ENCODE measurements at regions not wholly inside any gene's neighbourhood (a gene's known extent, or its start where the extent isn't known, plus 50 kb on each side); places are given as distances from the start of the nearest gene placed in this dataset.

DNA sequence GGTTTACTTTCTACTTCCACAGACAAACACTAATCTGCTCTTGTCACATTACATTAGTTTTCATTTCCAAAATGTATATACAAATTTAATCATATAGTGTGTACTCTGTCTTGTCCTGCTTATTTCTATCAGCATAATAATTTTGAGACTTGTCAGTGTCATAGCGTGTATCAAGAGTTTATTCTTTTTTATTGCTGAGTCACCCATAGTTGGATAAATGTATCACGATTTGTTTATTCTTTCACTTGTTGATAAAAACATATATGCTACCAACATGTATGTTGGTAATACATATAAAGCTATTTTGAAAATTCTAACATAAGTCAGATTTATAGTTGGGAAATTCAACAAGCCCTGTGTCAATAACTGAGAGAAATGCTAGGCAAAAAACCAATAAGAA lies 261.2 kb downstream of the TRAM1L1 start:
- Mint-ChIP-seq H3K4me3 (ENCODE audit: unreplicated experiment) (no peak overlapping the region), H3K36me3 (ENCODE audit: insufficient read depth, unreplicated experiment) (no peaks in the 10 kb centered on the region), H3K27ac (ENCODE audit: unreplicated experiment) (no peak overlapping the region), H3K9me3 (ENCODE audit: unreplicated experiment) (no peaks in the 10 kb centered on the region), H3K4me1 (ENCODE audit: low read depth, unreplicated experiment) (no peaks in the 10 kb centered on the region), H3K27me3 (ENCODE audit: insufficient read depth, unreplicated experiment) (peaks cover 8% of the 10 kb centered on the region)
- no peak overlapping the region for H3K4me3 ChIP-seq (ENCODE audit: low read depth, low read length)
- POLR2A ChIA-PET = no interaction called here
- H3K27me3 ChIP-seq (replicated peaks; ENCODE audit: control insufficient read depth, insufficient read depth, low read length) = no peaks in the 10 kb centered on the region
- intact Hi-C loops (cut with micrococcal nuclease; ENCODE audit: unreplicated experiment) = no loop called here
- H3K36me3 ChIP-seq (ENCODE audit: control insufficient read depth, insufficient read depth, low read length) = no peaks in the 10 kb centered on the region
- BruUV-seq (replicated peaks) = no TSS peak
- H3K4me1 ChIP-seq = no peaks in the 10 kb centered on the region
- no peak for DNase-seq
- no peaks in the 10 kb centered on the region for H3K9me3 ChIP-seq
- CTCF ChIA-PET = no interaction called here
- TF ChIP-seq, protein P1, sequence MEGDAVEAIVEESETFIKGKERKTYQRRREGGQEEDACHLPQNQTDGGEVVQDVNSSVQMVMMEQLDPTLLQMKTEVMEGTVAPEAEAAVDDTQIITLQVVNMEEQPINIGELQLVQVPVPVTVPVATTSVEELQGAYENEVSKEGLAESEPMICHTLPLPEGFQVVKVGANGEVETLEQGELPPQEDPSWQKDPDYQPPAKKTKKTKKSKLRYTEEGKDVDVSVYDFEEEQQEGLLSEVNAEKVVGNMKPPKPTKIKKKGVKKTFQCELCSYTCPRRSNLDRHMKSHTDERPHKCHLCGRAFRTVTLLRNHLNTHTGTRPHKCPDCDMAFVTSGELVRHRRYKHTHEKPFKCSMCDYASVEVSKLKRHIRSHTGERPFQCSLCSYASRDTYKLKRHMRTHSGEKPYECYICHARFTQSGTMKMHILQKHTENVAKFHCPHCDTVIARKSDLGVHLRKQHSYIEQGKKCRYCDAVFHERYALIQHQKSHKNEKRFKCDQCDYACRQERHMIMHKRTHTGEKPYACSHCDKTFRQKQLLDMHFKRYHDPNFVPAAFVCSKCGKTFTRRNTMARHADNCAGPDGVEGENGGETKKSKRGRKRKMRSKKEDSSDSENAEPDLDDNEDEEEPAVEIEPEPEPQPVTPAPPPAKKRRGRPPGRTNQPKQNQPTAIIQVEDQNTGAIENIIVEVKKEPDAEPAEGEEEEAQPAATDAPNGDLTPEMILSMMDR (IDR thresholded peaks at IDR 0.05; ENCODE audit: insufficient read depth in 1 of 2, low read depth in 1 of 2, low read length in 1 of 2, severe bottlenecking in 1 of 2, unreplicated experiment in 1 of 2) = no peak

DNA sequence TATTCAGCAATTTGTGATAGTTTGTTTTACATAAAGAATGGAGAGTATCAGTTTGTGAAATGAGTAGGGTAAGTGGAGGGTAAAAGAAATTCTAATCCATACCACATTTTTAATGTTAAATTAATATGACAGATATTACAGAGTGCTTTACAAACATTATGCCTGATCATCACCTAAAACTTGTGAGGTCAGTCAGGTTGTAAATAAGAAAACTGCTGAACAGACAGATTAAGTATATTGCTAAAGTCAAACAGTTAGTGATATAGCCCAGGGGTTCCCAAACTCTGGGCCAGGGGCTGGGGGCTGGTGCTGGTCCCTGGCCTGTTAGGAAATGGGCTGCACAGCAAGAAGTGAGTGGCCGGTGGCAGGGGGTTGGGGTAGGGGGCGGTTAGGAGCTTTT lies 273.6 kb downstream of the TRAM1L1 start:
- intact Hi-C loops (cut with micrococcal nuclease; ENCODE audit: unreplicated experiment) = no loop called here
- Mint-ChIP-seq H3K27ac (ENCODE audit: unreplicated experiment) (no peak overlapping the region), H3K4me1 (ENCODE audit: low read depth, unreplicated experiment) (no peaks in the 10 kb centered on the region), H3K27me3 (ENCODE audit: insufficient read depth, unreplicated experiment) (no peaks in the 10 kb centered on the region), H3K36me3 (ENCODE audit: insufficient read depth, unreplicated experiment) (no peaks in the 10 kb centered on the region), H3K9me3 (ENCODE audit: unreplicated experiment) (no peaks in the 10 kb centered on the region), H3K4me3 (ENCODE audit: unreplicated experiment) (no peak overlapping the region)
- Histone ChIP-seq H3K4me1 (no peaks in the 10 kb centered on the region), H3K36me3 (ENCODE audit: control insufficient read depth, insufficient read depth, low read length) (no peaks in the 10 kb centered on the region), H3K27me3 (replicated peaks; ENCODE audit: control insufficient read depth, insufficient read depth, low read length) (no peaks in the 10 kb centered on the region), H3K4me3 (ENCODE audit: low read depth, low read length) (no peak overlapping the region), H3K9me3 (no peaks in the 10 kb centered on the region)
- no TSS peak for BruUV-seq (replicated peaks)
- TF ChIP-seq, protein P1 (IDR thresholded peaks at IDR 0.05; ENCODE audit: insufficient read depth in 1 of 2, low read depth in 1 of 2, low read length in 1 of 2, severe bottlenecking in 1 of 2, unreplicated experiment in 1 of 2) = no peak
- POLR2A ChIA-PET = no interaction called here
- CTCF ChIA-PET = no interaction called here
- DNase-seq = no peak

DNA sequence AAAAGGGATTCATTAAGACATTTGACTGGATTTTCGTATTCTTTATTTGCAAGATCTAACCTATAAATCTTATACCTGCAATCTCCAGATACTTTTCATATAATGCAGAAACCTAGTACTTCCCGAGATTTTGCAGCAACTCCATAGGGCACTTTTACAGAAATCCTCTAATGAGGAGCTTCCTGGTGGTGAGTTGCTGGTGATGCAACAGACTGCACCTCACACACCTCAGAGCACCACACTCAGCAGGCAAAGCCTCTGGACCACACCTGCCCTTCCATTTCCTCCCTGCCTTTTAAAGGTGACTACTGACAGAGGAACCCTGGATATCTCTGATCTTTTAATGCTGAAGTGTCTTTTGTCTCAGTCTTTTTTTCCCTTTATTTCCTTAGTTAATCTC lies 289.4 kb downstream of the TRAM1L1 start:
- Mint-ChIP-seq H3K27ac (ENCODE audit: unreplicated experiment) (no peak overlapping the region), H3K4me1 (ENCODE audit: low read depth, unreplicated experiment) (no peaks in the 10 kb centered on the region), H3K4me3 (ENCODE audit: unreplicated experiment) (no peak overlapping the region), H3K27me3 (ENCODE audit: insufficient read depth, unreplicated experiment) (no peaks in the 10 kb centered on the region), H3K36me3 (ENCODE audit: insufficient read depth, unreplicated experiment) (no peaks in the 10 kb centered on the region), H3K9me3 (ENCODE audit: unreplicated experiment) (no peaks in the 10 kb centered on the region)
- Histone ChIP-seq H3K9me3 (no peaks in the 10 kb centered on the region), H3K4me1 (no peaks in the 10 kb centered on the region), H3K36me3 (ENCODE audit: control insufficient read depth, insufficient read depth, low read length) (no peaks in the 10 kb centered on the region), H3K27me3 (replicated peaks; ENCODE audit: control insufficient read depth, insufficient read depth, low read length) (no peaks in the 10 kb centered on the region), H3K4me3 (ENCODE audit: low read depth, low read length) (no peak overlapping the region)
- CTCF ChIA-PET = no interaction called here
- TF ChIP-seq, protein P1 (IDR thresholded peaks at IDR 0.05; ENCODE audit: insufficient read depth in 1 of 2, low read depth in 1 of 2, low read length in 1 of 2, severe bottlenecking in 1 of 2, unreplicated experiment in 1 of 2) = no peak
- intact Hi-C loops (cut with micrococcal nuclease; ENCODE audit: unreplicated experiment) = no loop called here
- DNase-seq = no peak
- no TSS peak for BruUV-seq (replicated peaks)
- POLR2A ChIA-PET = no interaction called here
